H1 (cell line): ENCODE measurements at regions not wholly inside any gene's neighbourhood (a gene's known extent, or its start where the extent isn't known, plus 50 kb on each side); places are given as distances from the start of the nearest gene placed in this dataset.

Experiments
- CTCF ChIA-PET: fragments of 300-600 bp; sonication (Branson Sonifier 250); formaldehyde crosslinking; loops from one replicate; lab custom pipeline; 2021; ENCODE audit not compliant: partially characterized antibody; lab: Charles Lee
- POLR2A ChIA-PET: fragments of 300-600 bp; sonication (Branson Sonifier 250); formaldehyde crosslinking; loops from one replicate; lab custom pipeline; 2021; ENCODE audit warnings: inconsistent platforms; ENCODE audit not compliant: partially characterized antibody; lab: Charles Lee
- DNase-seq, 2 experiments: peaks; one replicate each; pipeline versions ENCODE4 v3.0.0 to v3.0.0-alpha.2; 2010 to 2022; ENCODE audit warnings: low spot score in 2 of 2, low read depth in 1 of 2, mixed read lengths in 1 of 2
- FAIRE-seq: peaks from 2 replicates; lab custom pipeline; 2011; peaks lifted over from hg19 to GRCh38; lab: Jason Lieb, UNC
- H2AFZ ChIP-seq: 2 replicates; pipeline ENCODE4 v1.8.1; 2012; ENCODE audit warnings: low read length, inconsistent platforms
- H2AK5ac ChIP-seq: 2 replicates; pipeline ENCODE4 v1.6.1; 2013; ENCODE audit warnings: low read depth, low read length
- H2BK120ac ChIP-seq: replicated peaks from 2 replicates; pipeline ENCODE3; 2013; ENCODE audit warnings: low read depth, low read length, inconsistent platforms
- H2BK12ac ChIP-seq: 2 replicates; pipeline ENCODE4 v1.6.1; 2013; ENCODE audit warnings: low read depth, low read length
- H2BK15ac ChIP-seq: 2 replicates; pipeline ENCODE4 v1.6.1; 2013; ENCODE audit warnings: low read length
- H2BK20ac ChIP-seq: 2 replicates; pipeline ENCODE4 v1.6.1; 2013; ENCODE audit warnings: low read length
- H2BK5ac ChIP-seq: 2 replicates; pipeline ENCODE4 v1.6.1; 2013; ENCODE audit warnings: low read depth, low read length
- H3K14ac ChIP-seq: 2 replicates; pipeline ENCODE4 v1.6.1; 2013; ENCODE audit warnings: inconsistent platforms; ENCODE audit not compliant: insufficient read length
- H3K18ac ChIP-seq: 2 replicates; pipeline ENCODE4 v1.6.1; 2013; ENCODE audit warnings: low read length; ENCODE audit errors: extremely low read depth
- H3K23ac ChIP-seq: 2 replicates; pipeline ENCODE4 v1.6.1; 2013; ENCODE audit warnings: inconsistent platforms; ENCODE audit not compliant: insufficient read length
- H3K23me2 ChIP-seq: 2 replicates; pipeline ENCODE4 v1.6.1; 2013; ENCODE audit warnings: low read depth, low read length
- H3K27ac ChIP-seq: 2 replicates; pipeline ENCODE4 v1.6.1; 2011; ENCODE audit warnings: low read depth, low read length, inconsistent platforms
- H3K27me3 ChIP-seq, 4 experiments: replicated peaks in 1 of 4; 1 replicate in 1 of 4; 2 replicates in 3 of 4; pipeline versions ENCODE4 v1.6.1 to v1.8.1; 2011 to 2013; ENCODE audit warnings: low read length in 3 of 4, mild to moderate bottlenecking in 3 of 4, inconsistent platforms in 2 of 4, mixed read lengths in 2 of 4, moderate library complexity in 1 of 4; ENCODE audit not compliant: control insufficient read depth in 3 of 4, insufficient read depth in 3 of 4; ENCODE audit errors: extremely low read depth in 1 of 4
- H3K36me3 ChIP-seq, 4 experiments: 2 replicates each; pipeline versions ENCODE4 v1.6.1 to v1.8.1; 2011 to 2013; ENCODE audit warnings: mild to moderate bottlenecking in 4 of 4, low read length in 3 of 4, moderate library complexity in 2 of 4, control low read depth in 1 of 4, inconsistent platforms in 1 of 4; ENCODE audit not compliant: insufficient read depth in 4 of 4, control insufficient read depth in 2 of 4
- H3K4ac ChIP-seq: replicated peaks from 2 replicates; pipeline ENCODE3; 2013; ENCODE audit warnings: low read length, low read depth, mixed read lengths, inconsistent platforms; ENCODE audit not compliant: insufficient read length
- H3K4me1 ChIP-seq, 4 experiments: replicated peaks in 1 of 4; 1 replicate in 1 of 4; 2 replicates in 3 of 4; pipeline versions ENCODE4 v1.6.1 to v1.8.1; 2011 to 2013; ENCODE audit warnings: low read length in 3 of 4, inconsistent platforms in 2 of 4, mixed read lengths in 1 of 4; ENCODE audit not compliant: insufficient read depth in 4 of 4, control insufficient read depth in 3 of 4
- H3K4me2 ChIP-seq, 2 experiments: 2 replicates each; pipeline versions ENCODE4 v1.6.1 to v1.8.1; 2011 to 2013; ENCODE audit warnings: low read depth in 2 of 2, low read length in 2 of 2, control low read depth in 1 of 2, inconsistent platforms in 1 of 2, mild to moderate bottlenecking in 1 of 2; ENCODE audit not compliant: insufficient read depth in 1 of 2
- H3K4me3 ChIP-seq, 4 experiments: fragments of 200-600, 300-600 bp in 1 of 4; sonication (generic), shearing (Covaris generic), sonication (Bioruptor Twin) in 1 of 4; 2 replicates each; pipeline versions ENCODE4 v1.5.1 to v1.8.1; 2011 to 2016; ENCODE audit warnings: low read length in 4 of 4, low read depth in 3 of 4, control low read depth in 2 of 4, inconsistent platforms in 2 of 4, mild to moderate bottlenecking in 2 of 4, mixed read lengths in 1 of 4, moderate library complexity in 1 of 4; ENCODE audit not compliant: insufficient read depth in 2 of 4; ENCODE audit errors: extremely low read depth in 1 of 4
- H3K56ac ChIP-seq: replicated peaks from 2 replicates; pipeline ENCODE3; 2013; ENCODE audit warnings: low read depth, mild to moderate bottlenecking, mixed read lengths, low read length, inconsistent platforms; ENCODE audit not compliant: insufficient read length
- H3K79me1 ChIP-seq: 2 replicates; pipeline ENCODE4 v1.6.1; 2013; ENCODE audit warnings: low read depth, low read length, control low read depth
- H3K79me2 ChIP-seq, 2 experiments: 2 replicates each; pipeline versions ENCODE4 v1.6.1 to v1.8.1; 2012 to 2013; ENCODE audit warnings: low read length in 2 of 2, mild to moderate bottlenecking in 2 of 2, inconsistent platforms in 1 of 2; ENCODE audit not compliant: insufficient read depth in 2 of 2, control insufficient read depth in 1 of 2
- H3K9ac ChIP-seq, 4 experiments: replicated peaks in 1 of 4; 1 replicate in 1 of 4; 2 replicates in 3 of 4; pipeline versions ENCODE4 v1.6.1 to v1.8.1; 2011 to 2013; ENCODE audit warnings: low read depth in 3 of 4, low read length in 3 of 4, control low read depth in 2 of 4, mild to moderate bottlenecking in 2 of 4, moderate library complexity in 2 of 4, inconsistent platforms in 1 of 4; ENCODE audit errors: extremely low read depth in 1 of 4
- H3K9me3 ChIP-seq, 2 experiments: 2 replicates each; pipeline versions ENCODE4 v1.6.1 to v1.8.1; 2012 to 2013; ENCODE audit warnings: mild to moderate bottlenecking in 2 of 2, moderate library complexity in 2 of 2, control low read depth in 1 of 2, inconsistent platforms in 1 of 2, low read depth in 1 of 2, low read length in 1 of 2, mixed read lengths in 1 of 2; ENCODE audit not compliant: insufficient read depth in 2 of 2
- H4K20me1 ChIP-seq, 2 experiments: replicated peaks in 1 of 2; 2 replicates each; pipeline versions ENCODE3 to v1.8.1; 2011 to 2013; ENCODE audit warnings: inconsistent platforms in 2 of 2, low read length in 2 of 2, mild to moderate bottlenecking in 1 of 2; ENCODE audit not compliant: insufficient read depth in 2 of 2, control insufficient read depth in 1 of 2
- H4K5ac ChIP-seq: 2 replicates; pipeline ENCODE4 v1.6.1; 2013; ENCODE audit warnings: low read length, low read depth, mixed read lengths, inconsistent platforms; ENCODE audit not compliant: insufficient read length
- H4K8ac ChIP-seq: 2 replicates; pipeline ENCODE4 v1.8.0; 2013; ENCODE audit warnings: mild to moderate bottlenecking, moderate library complexity, low read length, inconsistent platforms; ENCODE audit not compliant: insufficient read depth; ENCODE audit errors: extremely low read depth
- H4K91ac ChIP-seq: replicated peaks from 2 replicates; pipeline ENCODE3; 2013; ENCODE audit warnings: low read length, mixed read lengths, inconsistent platforms; ENCODE audit not compliant: insufficient read length
- BACH1 ChIP-seq: IDR thresholded peaks from 2 replicates; pipeline ENCODE4 v1.6.1; 2012; ENCODE audit warnings: low read length, improper control_type of control experiment
- BCL11A ChIP-seq, 2 experiments: IDR thresholded peaks; one replicate each; pipeline ENCODE4 v1.6.1; 2011; ENCODE audit warnings: low read depth in 2 of 2, low read length in 2 of 2, mild to moderate bottlenecking in 2 of 2
- CEBPB ChIP-seq: IDR thresholded peaks from 2 replicates; pipeline ENCODE4 v1.6.1; 2012; ENCODE audit warnings: low read depth, low read length
- CREB1 ChIP-seq: IDR thresholded peaks from 2 replicates; pipeline ENCODE4 v1.6.1; 2012; ENCODE audit warnings: inconsistent platforms
- E2F6 ChIP-seq: IDR thresholded peaks from 2 replicates; pipeline ENCODE4 v1.6.1; 2012; ENCODE audit warnings: inconsistent platforms
- EP300 ChIP-seq, 2 experiments: IDR thresholded peaks; 1 replicate in 1 of 2; 2 replicates in 1 of 2; pipeline ENCODE4 v1.6.1; 2011 to 2012; ENCODE audit warnings: low read depth in 2 of 2, low read length in 2 of 2, mild to moderate bottlenecking in 2 of 2, borderline replicate concordance in 1 of 2, inconsistent platforms in 1 of 2, moderate library complexity in 1 of 2
- GTF2F1 ChIP-seq: IDR thresholded peaks from 2 replicates; pipeline ENCODE4 v1.6.1; 2012; ENCODE audit warnings: low read depth, low read length, improper control_type of control experiment, borderline replicate concordance
- MAFK ChIP-seq: IDR thresholded peaks from 2 replicates; pipeline ENCODE4 v1.6.1; 2012; ENCODE audit warnings: low read depth, mild to moderate bottlenecking, improper control_type of control experiment, low read length
- RBBP5 ChIP-seq: IDR thresholded peaks from 2 replicates; pipeline ENCODE4 v1.7.1; 2012; ENCODE audit warnings: low read depth, mild to moderate bottlenecking, inconsistent platforms, low read length, moderate library complexity, borderline replicate concordance
- RFX5 ChIP-seq: IDR thresholded peaks from 2 replicates; pipeline ENCODE4 v1.6.1; 2011; ENCODE audit warnings: low read depth, low read length, improper control_type of control experiment, borderline replicate concordance
- WGBS, 2 experiments: shearing (Covaris generic) in 1 of 2; methylation state at CpG; one replicate each; pipeline versions ENCODE4 v1.1.6 to v1.1.7; 2013 to 2015; ENCODE audit warnings: low lambda C conversion rate in 2 of 2, mixed read lengths in 2 of 2, inconsistent platforms in 1 of 2, low coverage in 1 of 2, missing lambda C conversion rate in 1 of 2; ENCODE audit not compliant: insufficient replicate concordance in 2 of 2, insufficient coverage in 1 of 2, insufficient read length in 1 of 2; ENCODE audit errors: extremely low coverage in 1 of 2, missing lambda C conversion rate in 1 of 2; 5-methylcytosine and 5-hydroxymethylcytosine counted together

GRCh38 chr2:136664713-136665405, 100.5 kb upstream of the THSD7B start:
- POLR2A ChIA-PET = no interaction called here
- no peak overlapping the region for H3K4me3 ChIP-seq

More at GRCh38 chr2:136664713-136665405, 100.5 kb upstream of the THSD7B start:
- Histone ChIP-seq H3K14ac (no peak overlapping the region), H3K4ac (no peak overlapping the region), H3K79me1 (no peaks in the 10 kb centered on the region), H3K4me1 (no peaks in the 10 kb centered on the region), H4K20me1 (no peaks in the 10 kb centered on the region), H2BK15ac (no peak overlapping the region)
- CTCF ChIA-PET = interaction anchor here (0.6 to 1.6 kb wide), 2 partner anchors 11 to 135 kb away, joined by 3 to 6 read pairs; no protein-coding TSS in a partner anchor
- 87% methylated on average over 10 of the region's 10 CpGs; no CpG with 5 or more reads in 1 of the 2 experiments for WGBS, 2 experiments
- TF ChIP-seq BACH1 (no peak), EP300 (IDR thresholded peaks at IDR 0.05; ENCODE audit: borderline replicate concordance in 1 of 2, low read depth in 2 of 2, low read length in 2 of 2) (no peak), CEBPB (no peak), RBBP5 (no peak), CREB1 (no peak), E2F6 (no peak), MAFK (no peak), BCL11A (IDR thresholded peaks at IDR 0.05; ENCODE audit: low read depth in 2 of 2, low read length in 2 of 2) (no peak), GTF2F1 (no peak), RFX5 (no peak)
- TF ChIP-seq, all 59 proteins: peak for 0
- Histone ChIP-seq H3K36me3 (no peaks in the 10 kb centered on the region), H3K4me2 (no peak overlapping the region), H2AK5ac (no peak overlapping the region), H3K27ac (no peak overlapping the region), H3K27me3 (no peaks in the 10 kb centered on the region), H3K9ac (no peak overlapping the region), H4K8ac (no peak overlapping the region), H2BK5ac (no peak overlapping the region), H3K23me2 (no peaks in the 10 kb centered on the region), H4K91ac (no peak overlapping the region), H3K9me3 (no peaks in the 10 kb centered on the region), H3K23ac (no peak overlapping the region), H2AFZ (no peak overlapping the region), H2BK120ac (no peak overlapping the region), H3K18ac (no peak overlapping the region), H3K56ac (no peak overlapping the region), H3K79me2 (no peaks in the 10 kb centered on the region), H4K5ac (no peak overlapping the region), H2BK20ac (no peak overlapping the region), H2BK12ac (no peak overlapping the region)
- no peak for DNase-seq
- no peak for FAIRE-seq
